CD4-positive, alpha-beta T cell treated with Interleukin-6 for 4 hours (primary cell): ENCODE measurements at regions not wholly inside any gene's neighbourhood (a gene's known extent, or its start where the extent isn't known, plus 50 kb on each side); places are given as distances from the start of the nearest gene placed in this dataset.

Experiments
- DNase-seq: peaks from one replicate; pipeline ENCODE4 v3.0.0-alpha.2; 2020; ENCODE audit warnings: mixed read lengths

DNA sequence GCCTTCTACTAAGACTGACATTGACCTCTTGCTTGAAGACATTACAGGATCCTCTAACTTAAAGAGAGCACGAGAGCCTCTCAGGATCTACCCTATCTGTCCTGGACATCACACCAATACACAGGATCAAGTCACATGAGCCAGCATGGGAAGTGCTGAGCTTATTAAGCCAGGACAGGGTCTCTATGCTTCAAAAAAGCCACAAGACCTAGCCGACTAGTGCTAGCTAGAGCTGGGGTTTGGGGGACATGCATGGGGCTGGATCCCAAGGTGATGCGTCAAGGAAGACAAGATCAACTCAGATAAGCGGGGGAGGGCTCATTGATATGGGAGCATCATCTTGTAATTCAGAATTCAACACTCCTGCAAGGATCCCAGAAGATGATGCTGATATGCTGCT is 167.2 kb upstream of the TAB2 start:
- DNase-seq = no peak

DNA sequence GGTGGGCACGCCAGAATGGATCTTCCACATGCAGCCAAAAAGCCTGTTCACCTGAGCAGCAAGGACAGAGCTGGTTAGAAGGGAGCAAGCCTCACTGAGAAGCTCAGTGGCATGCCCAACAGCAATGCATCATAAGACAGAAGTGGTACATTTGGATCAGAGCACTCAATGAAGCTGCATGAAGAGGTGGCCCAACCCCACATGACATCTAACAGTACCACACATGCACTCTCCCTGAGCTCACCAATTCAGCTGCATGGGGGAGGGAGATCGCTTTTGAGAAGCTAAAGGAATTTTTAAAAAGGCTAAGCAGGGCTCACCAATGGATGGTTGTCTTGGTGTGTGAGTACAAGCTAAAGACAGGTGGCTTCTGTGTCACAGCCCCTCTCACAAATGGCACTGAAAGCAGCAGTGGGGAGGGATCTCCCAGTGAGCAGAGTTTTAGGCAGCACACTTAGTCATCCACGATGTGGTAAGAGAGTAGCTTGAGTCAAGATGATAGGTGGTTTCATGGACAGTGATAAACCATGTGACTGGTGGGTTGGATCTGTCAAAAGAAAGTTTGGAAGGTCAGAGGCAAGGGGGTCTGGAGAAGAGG is 166.6 kb upstream of the TAB2 start:
- peak; percentile 49 for DNase-seq

DNA sequence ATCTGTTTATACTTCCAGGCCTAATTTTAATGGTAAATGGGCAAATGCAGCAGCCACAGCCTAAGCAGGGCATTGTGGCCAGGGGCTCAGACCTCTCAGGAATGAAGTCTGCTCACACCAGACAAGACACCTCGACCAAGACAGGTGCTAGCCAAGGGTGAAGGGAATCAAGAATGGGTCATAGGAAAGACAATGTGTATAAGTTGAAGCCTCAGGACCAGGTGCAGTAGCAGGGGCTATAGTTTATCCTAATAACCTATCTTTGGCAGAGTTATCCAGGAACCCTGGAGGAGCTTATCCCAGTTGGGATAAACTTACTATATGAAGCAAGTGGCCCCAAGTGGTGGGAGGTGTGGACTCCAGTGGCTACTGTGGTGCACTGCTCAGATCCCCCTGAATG is 165.0 kb upstream of the TAB2 start:
- no peak for DNase-seq

DNA sequence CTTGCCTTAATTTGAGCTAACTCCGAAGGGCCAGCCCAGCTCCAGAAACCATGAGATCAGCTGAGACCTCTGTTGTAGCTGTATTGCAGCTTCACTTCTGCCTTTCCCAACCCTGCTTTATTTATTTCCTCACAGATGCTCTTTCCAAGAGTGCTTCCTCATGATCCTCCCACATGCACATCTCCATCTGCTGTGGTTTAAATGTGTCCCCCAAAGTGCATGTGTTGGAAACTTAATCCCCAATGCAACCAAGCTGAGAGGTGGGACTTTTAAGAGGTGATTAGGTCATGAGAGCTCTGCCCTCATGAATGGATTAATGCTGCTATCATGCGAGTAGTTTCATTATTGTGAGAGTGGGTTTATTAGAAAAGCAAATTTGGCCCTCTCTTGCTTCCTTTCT is 164.4 kb upstream of the TAB2 start:
- DNase-seq = no peak

DNA sequence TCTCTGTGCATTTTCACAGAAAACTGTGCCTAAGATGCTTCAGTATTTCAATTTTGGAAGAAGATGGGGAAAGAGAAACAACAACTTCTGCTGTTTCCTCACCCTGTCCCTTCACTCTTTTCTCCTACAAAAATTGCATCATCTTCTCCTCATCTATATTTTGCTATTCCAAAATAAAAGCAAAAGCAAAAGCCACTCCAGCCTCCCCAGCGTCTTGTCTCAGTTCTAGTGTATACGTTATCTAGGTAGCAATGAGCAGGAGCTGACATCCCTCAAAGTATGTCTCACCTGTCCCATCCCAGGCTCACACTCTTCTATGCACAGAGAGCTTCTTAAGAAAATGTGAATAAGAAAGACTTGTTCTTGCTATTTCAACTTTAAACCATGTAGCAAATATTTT is 163.8 kb upstream of the TAB2 start:
- DNase-seq = no peak

DNA sequence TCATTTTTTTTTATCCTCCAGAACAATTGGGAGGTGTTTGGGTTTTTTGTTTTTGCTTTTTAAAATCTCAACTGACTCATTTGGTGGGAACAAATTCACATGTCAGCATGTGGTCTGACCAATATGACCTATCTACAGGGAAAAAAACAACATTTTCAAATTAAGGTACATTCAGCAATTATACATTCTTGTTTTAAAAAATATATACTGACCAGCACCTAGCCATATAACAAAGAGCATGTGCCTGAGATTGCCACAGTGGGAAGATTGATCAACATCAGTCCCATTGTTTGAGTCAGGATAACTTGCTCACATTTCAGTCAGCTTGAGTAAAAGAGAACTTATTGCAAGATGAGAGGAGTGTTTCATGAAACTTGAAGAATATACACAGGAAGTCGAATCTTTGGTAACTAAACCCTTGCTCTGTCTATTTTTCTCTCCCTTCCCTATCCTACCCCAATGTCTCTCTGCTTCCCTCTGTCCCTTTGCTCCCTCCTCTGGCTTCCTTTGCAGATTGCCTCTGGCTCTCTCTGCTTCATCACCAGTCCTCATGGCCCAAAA is 163.2 kb upstream of the TAB2 start:
- no peak for DNase-seq

DNA sequence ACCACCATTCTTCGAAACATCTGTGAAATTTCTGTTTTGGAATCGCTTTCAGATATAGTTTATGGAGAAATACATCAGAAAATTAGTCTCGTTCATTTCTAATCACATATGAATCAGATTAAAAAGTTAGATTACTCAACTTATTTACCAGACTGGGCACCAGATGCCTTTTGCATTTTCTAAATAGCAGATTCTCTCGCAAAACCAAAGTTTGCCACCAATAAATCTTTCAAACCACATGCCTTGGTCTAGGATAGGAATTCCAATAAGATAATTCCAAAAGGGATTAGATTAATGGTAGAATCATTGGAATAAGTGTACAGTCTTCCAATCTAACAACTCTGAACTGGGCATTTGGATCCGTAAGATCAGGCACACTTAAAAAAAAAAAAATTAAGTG is 160.4 kb upstream of the TAB2 start:
- DNase-seq = no peak

DNA sequence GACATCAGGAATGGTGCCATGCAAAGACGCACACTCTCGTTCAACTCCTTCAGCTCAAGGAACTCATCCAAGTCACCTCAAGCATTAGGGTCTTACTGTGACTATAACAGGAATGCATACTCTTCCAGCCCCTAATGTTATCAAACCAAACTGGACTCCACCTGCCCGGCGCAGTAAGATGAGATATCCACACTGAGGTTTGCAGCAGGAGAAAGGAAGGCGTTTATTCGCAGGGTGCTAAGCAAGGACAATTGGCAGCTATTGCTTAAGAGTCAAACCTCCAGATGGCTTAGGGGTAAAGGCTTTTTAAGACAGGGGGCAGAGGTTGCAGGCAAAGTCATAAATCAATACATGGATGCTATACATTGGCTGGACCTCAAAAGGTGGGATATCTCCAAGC is 159.4 kb upstream of the TAB2 start:
- no peak for DNase-seq

DNA sequence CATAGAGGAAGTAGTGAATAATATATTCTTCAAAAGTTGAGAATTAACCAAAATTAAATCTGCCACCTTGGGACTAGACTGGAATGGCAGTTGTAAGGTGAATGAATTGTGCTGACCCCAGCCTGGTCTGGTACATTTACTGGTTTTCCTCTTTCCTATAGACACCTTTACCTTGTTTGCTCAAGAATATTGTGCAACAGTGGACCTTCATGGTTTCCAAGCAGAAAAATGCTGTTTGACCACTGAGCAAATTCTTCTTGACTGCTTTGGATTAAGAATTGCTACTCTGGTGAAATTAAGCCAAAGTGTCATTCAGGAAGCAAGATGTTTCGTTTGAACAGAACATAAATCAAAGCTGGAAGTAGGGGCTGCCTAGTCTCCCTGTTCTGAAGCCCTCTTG is 156.6 kb upstream of the TAB2 start:
- no peak for DNase-seq

DNA sequence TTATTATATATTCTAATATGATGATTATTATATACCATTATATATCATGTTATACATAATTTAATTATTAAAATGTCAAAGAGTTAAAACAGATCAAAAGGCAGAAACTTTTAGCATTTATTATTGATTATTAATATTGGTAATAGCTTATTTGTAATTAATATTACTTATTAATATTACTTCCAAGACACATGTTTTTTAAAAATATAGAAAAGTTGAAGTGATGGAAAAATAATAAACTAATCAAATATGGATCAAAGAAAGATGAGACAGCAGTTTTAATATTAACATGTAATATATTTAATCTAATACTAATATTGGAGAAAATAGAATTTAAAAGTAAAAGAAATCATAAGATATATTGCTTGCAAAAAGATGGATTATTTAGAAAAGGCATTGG is 154.6 kb upstream of the TAB2 start:
- DNase-seq = no peak

DNA sequence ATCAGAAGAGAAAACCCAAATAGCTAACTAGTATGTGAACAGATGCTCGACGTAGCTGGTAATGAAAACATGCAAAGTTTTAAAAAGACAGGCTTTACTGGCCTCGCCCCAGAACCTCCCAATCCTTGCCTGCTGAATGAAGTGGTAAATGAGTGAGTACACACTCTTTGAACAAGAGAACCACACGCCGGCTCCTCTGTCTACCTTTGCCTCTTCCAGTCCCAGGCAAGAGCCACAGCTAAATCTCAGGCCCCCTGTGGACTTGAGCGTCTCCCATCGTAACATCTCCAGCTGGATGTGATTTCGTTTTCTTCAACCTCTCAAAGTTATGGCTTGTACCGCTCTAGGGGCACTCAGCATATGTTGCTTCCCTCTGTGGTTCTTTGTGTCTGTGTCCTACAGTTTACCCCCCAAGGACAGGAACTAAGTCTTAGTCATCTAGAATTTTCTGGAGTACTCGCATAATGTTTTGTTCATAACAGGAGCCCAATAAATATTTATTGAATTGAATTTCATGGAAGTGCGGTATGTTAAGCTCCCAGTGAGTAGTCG is 153.2 kb upstream of the TAB2 start:
- DNase-seq = no peak

DNA sequence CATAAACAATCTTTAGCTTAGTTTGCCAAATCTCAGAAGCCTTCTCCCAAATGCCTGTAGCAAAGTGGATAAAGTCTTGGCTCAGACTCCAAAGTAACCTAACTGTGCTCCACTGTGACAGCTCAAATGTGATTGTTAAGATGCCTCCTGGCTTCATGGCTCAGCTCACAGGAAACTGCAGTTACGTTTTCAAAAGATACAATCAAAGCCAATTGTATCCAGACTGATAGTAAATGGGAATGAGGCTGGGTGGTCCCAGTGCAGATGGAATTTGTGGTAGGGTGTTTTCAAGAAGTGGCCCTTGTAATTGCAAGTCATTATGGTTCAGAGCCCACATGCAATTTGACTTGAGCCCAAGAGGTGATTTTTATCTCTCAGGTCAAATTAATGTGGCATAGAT is 151.2 kb upstream of the TAB2 start:
- no peak for DNase-seq

DNA sequence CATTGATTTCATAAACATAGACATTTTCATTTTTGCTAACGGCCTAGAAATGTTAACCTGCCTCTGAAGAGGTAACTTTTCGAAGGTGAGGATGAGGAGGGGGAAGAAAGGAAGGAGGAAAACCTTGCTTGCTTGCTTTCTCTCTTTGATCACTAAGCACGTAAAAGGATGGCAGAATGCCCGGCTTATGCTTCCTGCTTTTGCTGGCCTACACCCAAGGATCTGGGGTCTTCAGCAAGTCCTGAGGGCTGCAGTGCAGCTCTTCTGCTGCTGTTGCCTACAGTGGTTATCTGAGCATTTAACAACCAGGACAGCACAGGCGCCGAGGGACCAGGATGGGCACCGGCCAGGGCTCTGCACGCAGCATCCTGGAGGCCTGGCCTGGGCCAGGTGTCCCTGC is 150.8 kb upstream of the TAB2 start:
- peak; percentile 51 for DNase-seq

DNA sequence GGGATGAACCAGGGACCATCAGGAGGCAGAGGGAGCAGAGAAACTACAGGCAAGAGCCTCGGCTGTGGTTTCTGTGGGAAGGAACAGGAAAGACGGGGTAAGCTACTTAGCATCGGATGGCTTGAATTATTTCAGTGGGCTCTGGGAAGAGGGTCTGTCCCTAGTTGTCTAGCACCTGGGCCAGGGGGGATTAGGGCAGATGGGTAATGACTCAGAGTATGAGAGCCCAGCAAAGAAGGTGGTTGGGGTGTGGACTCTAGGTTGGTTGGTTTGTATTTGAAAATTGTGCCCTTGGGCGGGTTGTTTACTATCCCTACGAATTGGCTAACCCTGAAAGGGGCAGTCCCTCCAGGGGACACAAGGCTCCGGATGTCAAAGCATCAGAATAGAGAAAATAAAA is 148.5 kb upstream of the TAB2 start:
- no peak for DNase-seq

DNA sequence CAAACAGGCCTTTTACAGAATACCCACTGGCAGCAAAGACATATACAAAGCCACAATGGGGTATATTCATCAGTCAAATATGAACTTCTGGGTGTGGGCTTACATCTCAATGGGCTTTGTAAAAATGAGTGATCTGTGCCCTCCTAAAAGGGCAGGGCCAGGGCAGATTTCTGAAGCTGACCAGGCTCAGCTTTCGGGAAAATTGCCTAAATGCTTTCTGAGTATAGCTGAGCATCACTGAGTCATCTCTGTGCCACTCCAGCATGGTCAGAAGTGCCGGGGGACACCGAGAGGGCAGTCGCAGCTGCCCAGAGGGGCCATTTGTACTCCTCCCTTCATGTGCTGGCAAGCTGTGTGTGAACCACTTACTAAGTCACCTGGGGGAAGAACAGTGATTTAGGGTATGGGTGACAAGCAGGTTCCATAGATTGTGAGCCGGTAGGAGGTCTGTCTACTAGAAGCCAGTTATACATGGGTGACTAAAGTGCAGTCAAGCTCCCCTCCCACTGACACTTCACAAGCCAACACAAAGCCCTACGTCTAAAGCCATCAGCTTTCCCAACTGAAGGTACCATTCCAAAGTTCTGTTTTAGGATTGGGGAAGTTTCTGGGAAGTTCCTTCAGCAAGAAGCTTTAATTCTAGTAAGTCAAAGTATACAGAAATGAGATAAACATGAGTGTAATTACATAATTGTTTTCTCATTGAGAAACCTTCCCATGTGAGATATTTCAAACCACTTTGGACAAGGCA is 147.6 kb upstream of the TAB2 start:
- DNase-seq = no peak

DNA sequence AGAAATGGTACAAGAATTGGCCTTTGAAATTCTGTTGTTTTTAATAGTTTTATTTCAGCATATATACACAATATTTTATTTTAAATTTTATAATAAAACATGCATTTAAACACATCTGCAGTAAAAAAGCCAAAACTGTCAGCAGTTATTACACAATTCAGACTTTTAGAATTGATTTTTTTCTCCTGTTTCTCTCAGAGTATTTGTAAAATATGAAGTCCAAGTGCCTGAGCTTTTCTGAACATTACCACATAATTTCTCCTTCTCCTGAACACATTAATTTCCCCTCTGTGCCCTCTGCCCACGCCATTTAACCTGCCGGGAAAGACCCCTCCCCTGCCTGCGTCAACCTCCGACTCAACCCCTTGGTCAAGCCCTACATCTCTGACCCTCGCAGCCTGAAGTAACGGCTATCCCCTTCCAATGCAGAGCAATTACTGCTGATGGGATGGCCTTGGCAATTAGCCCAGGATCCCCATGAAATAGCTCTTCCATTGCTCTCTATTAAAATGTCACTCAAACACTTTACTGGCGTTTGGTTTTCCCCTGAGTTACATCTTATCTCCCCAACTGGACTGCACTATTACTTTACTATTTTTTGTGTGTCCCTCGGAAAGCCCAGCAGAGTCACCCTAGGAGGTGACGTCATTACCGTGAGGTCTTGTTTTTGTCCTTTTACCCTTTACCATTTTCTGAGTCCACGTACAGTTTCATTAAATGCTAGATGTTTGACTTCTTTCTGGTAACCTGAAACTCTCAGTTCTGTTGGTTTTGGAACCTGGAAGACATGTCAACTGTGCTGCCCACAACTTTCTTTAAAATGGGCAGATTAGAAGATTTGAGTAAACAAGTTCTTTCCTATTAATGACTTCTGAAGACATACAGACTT is 146.7 kb upstream of the TAB2 start:
- no peak for DNase-seq

DNA sequence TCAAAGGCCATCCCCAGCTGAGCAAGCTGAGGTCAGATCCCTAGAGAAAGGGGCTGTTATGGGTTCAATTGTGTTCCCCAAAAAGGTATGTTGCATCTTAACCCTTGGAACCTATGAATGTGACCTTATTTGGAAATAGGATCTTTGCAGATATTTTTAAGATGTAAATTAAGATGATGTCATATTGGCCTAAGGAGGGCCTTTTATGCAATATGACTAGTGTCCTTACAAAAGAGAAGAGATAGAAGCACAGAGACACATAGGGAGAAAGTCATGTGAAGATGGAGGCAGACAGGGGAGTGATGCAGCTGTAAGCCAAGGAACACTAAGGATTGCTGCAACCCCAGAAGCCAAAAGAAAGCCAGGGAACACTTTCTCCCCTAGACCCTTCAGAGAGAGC is 144.3 kb upstream of the TAB2 start:
- no peak for DNase-seq

DNA sequence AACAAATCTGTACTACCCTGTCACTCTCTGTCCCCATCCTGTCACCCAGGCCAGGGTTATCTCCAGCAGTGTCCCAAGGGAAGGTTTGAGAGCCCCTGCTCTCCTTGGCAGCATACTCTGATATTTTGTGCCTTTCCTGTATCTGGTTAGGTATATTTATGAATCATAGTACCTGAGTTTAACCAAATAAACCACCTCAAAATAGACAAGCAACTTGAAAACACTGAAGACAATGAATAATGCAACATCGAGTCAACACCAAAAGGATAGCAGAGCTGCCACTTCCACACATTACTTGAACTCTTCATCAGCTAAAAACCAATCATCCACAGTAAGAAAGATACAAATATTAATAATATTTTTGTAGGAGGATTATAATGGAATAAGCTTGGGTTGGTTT is 142.6 kb upstream of the TAB2 start:
- DNase-seq = no peak

DNA sequence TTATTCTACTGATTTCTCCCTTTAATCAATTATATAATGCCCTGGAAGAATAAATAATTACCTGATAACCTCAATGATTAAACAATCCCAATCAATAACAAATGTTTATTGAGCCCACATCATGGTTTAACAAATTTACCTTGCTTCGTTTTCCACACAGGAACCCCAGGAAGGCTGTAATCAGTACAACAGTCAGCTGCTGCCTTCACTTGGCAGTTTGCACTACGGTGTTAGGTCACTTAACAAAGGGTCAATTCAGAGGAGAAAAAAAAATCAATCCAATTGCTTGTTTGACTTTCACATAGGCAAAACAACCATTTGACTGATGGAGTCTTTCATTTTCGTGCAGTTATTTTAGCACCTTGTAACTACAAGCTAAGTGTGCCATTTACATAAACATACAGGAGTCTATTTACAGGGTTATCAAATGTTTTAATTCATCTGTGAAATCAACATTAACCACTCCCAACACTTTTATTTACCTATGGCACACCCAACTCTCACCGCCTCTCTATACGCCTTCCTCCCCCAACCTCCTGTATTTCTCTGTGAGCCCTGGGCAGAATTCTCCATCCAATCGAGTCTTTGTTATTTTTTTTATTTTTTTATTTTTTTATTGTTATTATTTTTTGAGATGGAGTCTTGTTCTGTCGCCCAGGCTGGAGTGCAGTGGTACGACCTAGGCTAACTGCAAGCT is 140.4 kb upstream of the TAB2 start:
- DNase-seq = no peak

DNA sequence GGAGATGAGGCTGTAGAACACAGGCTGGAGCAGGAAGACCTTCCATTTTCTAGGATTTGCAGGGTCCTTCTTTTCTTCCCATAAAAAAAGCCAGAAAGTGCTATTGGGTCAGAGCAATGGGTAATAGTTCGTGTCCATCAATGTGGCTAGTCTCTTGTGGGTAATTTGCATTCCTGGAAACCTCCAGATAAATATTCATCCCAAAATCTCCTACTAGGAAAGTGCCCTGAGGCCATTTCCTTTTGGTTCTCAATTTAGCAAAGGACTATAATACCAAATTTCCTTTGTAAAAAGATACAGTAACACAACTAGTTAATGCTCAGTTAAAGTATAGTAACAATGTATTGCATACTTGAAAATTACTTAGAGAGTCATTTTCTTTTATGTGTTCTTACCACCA is 138.1 kb upstream of the TAB2 start:
- DNase-seq = no peak

DNA sequence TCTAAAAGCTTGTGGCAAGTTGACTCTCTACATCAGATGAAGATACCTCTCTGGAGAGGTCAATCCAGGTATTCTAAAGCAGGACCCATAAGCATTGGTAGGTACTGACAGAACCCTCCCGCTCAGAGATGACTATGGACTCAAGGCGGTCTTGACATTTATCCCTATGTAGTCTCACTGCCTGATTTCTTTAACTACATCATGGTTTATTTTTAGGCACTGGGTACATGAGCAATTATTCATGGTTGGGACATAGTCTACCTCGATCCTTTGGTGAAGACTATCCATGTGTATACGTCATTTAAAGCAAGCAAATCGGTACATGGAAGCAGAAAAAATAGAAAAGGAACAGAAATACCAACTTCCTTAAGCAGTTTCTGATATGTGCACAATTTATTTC is 136.2 kb upstream of the TAB2 start:
- DNase-seq = no peak

DNA sequence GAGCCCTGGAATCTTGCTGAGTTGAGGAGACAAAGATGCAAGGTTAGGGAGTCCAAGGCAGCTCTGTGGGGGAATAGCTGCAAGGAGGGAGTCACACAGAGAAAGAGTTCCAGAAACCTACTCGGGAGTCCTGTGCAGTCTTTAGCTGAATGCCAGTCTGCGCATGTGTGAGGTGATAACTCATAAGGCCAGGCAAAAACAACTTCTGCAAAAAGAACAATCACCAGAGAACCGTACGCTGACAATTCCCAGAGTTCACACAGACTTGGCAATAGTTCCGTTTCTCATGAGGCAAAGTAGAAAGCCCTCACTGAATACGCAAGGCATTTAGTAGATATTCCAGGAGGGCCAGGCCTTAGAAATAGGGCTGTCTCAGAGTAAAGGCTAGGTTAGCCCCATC is 135.2 kb upstream of the TAB2 start:
- DNase-seq = no peak

DNA sequence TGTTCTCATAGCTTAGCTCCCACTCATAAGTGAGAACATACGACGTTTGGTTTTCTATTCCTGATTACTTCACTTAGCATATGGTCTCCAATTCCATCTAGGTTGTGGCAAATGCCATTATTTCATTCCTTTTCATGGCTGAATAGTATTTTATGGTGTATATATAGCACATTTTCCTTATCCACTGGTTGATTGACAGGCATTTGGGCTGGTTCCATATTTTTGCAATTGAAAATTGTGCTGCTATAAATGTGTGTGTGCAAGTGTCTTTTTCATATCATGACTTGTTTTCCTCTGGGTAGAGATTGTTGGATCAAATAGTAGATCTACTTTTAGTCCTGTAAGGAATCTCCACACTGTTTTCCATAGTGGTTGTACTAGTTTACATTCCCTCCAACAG is 133.0 kb upstream of the TAB2 start:
- DNase-seq = no peak
